ENCODE measurements at regions not wholly inside any gene's neighbourhood (a gene's known extent, or its start where the extent isn't known, plus 50 kb on each side); places are given as distances from the start of the nearest gene placed in this dataset.

- no peaks in the 10 kb centered on the region for H4K20me1 ChIP-seq (ENCODE audit: insufficient read depth)
- no peaks in the 10 kb centered on the region for H3K4me1 ChIP-seq (ENCODE audit: low read depth, poor library complexity, severe bottlenecking)
- H3K27ac ChIP-seq, result no peak overlapping the region
- H3K9ac ChIP-seq, result no peak overlapping the region
- H3K4me3 ChIP-seq (IDR thresholded peaks at IDR 0.05; ENCODE audit: insufficient read depth, low read depth, low read length), result no peak overlapping the region
- TF ChIP-seq CTCF (conservative IDR thresholded peaks at IDR 0.05; ENCODE audit: low read depth, low read length), result no peak
- H3K4me2 ChIP-seq, result no peak overlapping the region
- no peak overlapping the region for H2AFZ ChIP-seq (ENCODE audit: low read depth)
- H3K27me3 ChIP-seq (ENCODE audit: insufficient read depth, low read depth), result no peaks in the 10 kb centered on the region
- H3K79me2 ChIP-seq (ENCODE audit: insufficient read depth, low read depth), result no peaks in the 10 kb centered on the region
- no peaks in the 10 kb centered on the region for H3K36me3 ChIP-seq (ENCODE audit: insufficient read depth)
Measured at GRCh38 chr12:130216031-130216430, 53.8 kb downstream of the FZD10 start.

GRCh38 chr12:130218682-130219081 is 56.4 kb downstream of the FZD10 start:
- Histone ChIP-seq H3K27me3 (ENCODE audit: insufficient read depth, low read depth) (no peaks in the 10 kb centered on the region), H3K4me1 (ENCODE audit: low read depth, poor library complexity, severe bottlenecking) (no peaks in the 10 kb centered on the region), H3K79me2 (ENCODE audit: insufficient read depth, low read depth) (no peaks in the 10 kb centered on the region), H3K4me3 (IDR thresholded peaks at IDR 0.05; ENCODE audit: insufficient read depth, low read depth, low read length) (no peak overlapping the region), H3K4me2 (no peak overlapping the region), H3K9ac (no peak overlapping the region), H3K27ac (no peak overlapping the region), H4K20me1 (ENCODE audit: insufficient read depth) (no peaks in the 10 kb centered on the region), H2AFZ (ENCODE audit: low read depth) (no peak overlapping the region), H3K36me3 (ENCODE audit: insufficient read depth) (no peaks in the 10 kb centered on the region)
- TF ChIP-seq CTCF (conservative IDR thresholded peaks at IDR 0.05; ENCODE audit: low read depth, low read length), result no peak

- no peak overlapping the region for H3K4me2 ChIP-seq
- no peaks in the 10 kb centered on the region for H3K36me3 ChIP-seq (ENCODE audit: insufficient read depth)
- no peak for TF ChIP-seq CTCF (conservative IDR thresholded peaks at IDR 0.05; ENCODE audit: low read depth, low read length)
- H3K27ac ChIP-seq, result no peak overlapping the region
- no peak overlapping the region for H2AFZ ChIP-seq (ENCODE audit: low read depth)
- no peaks in the 10 kb centered on the region for H3K27me3 ChIP-seq (ENCODE audit: insufficient read depth, low read depth)
- H3K9ac ChIP-seq, result no peak overlapping the region
- H3K79me2 ChIP-seq (ENCODE audit: insufficient read depth, low read depth), result no peaks in the 10 kb centered on the region
- no peaks in the 10 kb centered on the region for H4K20me1 ChIP-seq (ENCODE audit: insufficient read depth)
- H3K4me3 ChIP-seq (IDR thresholded peaks at IDR 0.05; ENCODE audit: insufficient read depth, low read depth, low read length), result no peak overlapping the region
- no peaks in the 10 kb centered on the region for H3K4me1 ChIP-seq (ENCODE audit: low read depth, poor library complexity, severe bottlenecking)
Measured at GRCh38 chr12:130219929-130220705, 57.9 kb downstream of the FZD10 start.

GRCh38 chr12:130220706-130221100 is 58.4 kb downstream of the FZD10 start:
- Histone ChIP-seq H3K4me2 (no peak overlapping the region), H3K4me3 (IDR thresholded peaks at IDR 0.05; ENCODE audit: insufficient read depth, low read depth, low read length) (no peak overlapping the region)

More at GRCh38 chr12:130220706-130221100, 58.4 kb downstream of the FZD10 start:
- H3K9ac ChIP-seq, result no peak overlapping the region
- H3K27ac ChIP-seq, result no peak overlapping the region
- no peaks in the 10 kb centered on the region for H3K4me1 ChIP-seq (ENCODE audit: low read depth, poor library complexity, severe bottlenecking)
- no peaks in the 10 kb centered on the region for H3K27me3 ChIP-seq (ENCODE audit: insufficient read depth, low read depth)
- no peaks in the 10 kb centered on the region for H3K79me2 ChIP-seq (ENCODE audit: insufficient read depth, low read depth)
- no peak overlapping the region for H2AFZ ChIP-seq (ENCODE audit: low read depth)
- H3K36me3 ChIP-seq (ENCODE audit: insufficient read depth), result no peaks in the 10 kb centered on the region
- TF ChIP-seq CTCF (conservative IDR thresholded peaks at IDR 0.05; ENCODE audit: low read depth, low read length), result no peak
- no peaks in the 10 kb centered on the region for H4K20me1 ChIP-seq (ENCODE audit: insufficient read depth)
